ENCODE measurements at regions not wholly inside any gene's neighbourhood (a gene's known extent, or its start where the extent isn't known, plus 50 kb on each side); places are given as distances from the start of the nearest gene placed in this dataset.

GRCh38 chr10:56068040-56068439 is 293.0 kb downstream of the ZWINT start:
- no peaks in the 10 kb centered on the region for H3K36me3 ChIP-seq (ENCODE audit: control insufficient read depth, low read length)
- H4K20me1 ChIP-seq (ENCODE audit: control insufficient read depth, insufficient read depth, low read depth, low read length) = no peaks in the 10 kb centered on the region
- no peak overlapping the region for H3K27ac ChIP-seq (ENCODE audit: low read depth, low read length)
- TF ChIP-seq CTCF (IDR thresholded peaks at IDR 0.05; ENCODE audit: low read depth, low read length, poor library complexity, severe bottlenecking) (no peak), EZH2phosphoT487 (IDR thresholded peaks at IDR 0.05; ENCODE audit: borderline replicate concordance, low read length) (no peak)
- no peaks in the 10 kb centered on the region for H3K9me2 ChIP-seq (replicated peaks; ENCODE audit: control insufficient read depth, low read length)
- no peaks in the 10 kb centered on the region for H3K4me1 ChIP-seq (ENCODE audit: control insufficient read depth, low read length)
- H3F3A ChIP-seq (ENCODE audit: control insufficient read depth, insufficient read depth) = no peaks in the 10 kb centered on the region
- H3K79me2 ChIP-seq (ENCODE audit: control insufficient read depth, low read length) = no peaks in the 10 kb centered on the region
- no peak overlapping the region for H3K4me3 ChIP-seq (ENCODE audit: low read length)
- no peaks in the 10 kb centered on the region; the same call in 1 of the 2 replicates for H3K9me3 ChIP-seq (ENCODE audit: control insufficient read depth, insufficient read depth, low read length)
- H3K4me2 ChIP-seq (ENCODE audit: low read length) = no peak overlapping the region
- no peaks in the 10 kb centered on the region for H3K27me3 ChIP-seq (ENCODE audit: control insufficient read depth, low read length)

- TF ChIP-seq CTCF (IDR thresholded peaks at IDR 0.05; ENCODE audit: low read depth, low read length, poor library complexity, severe bottlenecking) (no peak), EZH2phosphoT487 (IDR thresholded peaks at IDR 0.05; ENCODE audit: borderline replicate concordance, low read length) (no peak)
- no peaks in the 10 kb centered on the region for H4K20me1 ChIP-seq (ENCODE audit: control insufficient read depth, insufficient read depth, low read depth, low read length)
- H3K4me3 ChIP-seq (ENCODE audit: low read length) = no peak overlapping the region
- H3K9me3 ChIP-seq (ENCODE audit: control insufficient read depth, insufficient read depth, low read length) = no peaks in the 10 kb centered on the region; the same call in 1 of the 2 replicates
- no peak overlapping the region for H3K27ac ChIP-seq (ENCODE audit: low read depth, low read length)
- H3K27me3 ChIP-seq (ENCODE audit: control insufficient read depth, low read length) = no peaks in the 10 kb centered on the region
- no peaks in the 10 kb centered on the region for H3K9me2 ChIP-seq (replicated peaks; ENCODE audit: control insufficient read depth, low read length)
- H3K4me2 ChIP-seq (ENCODE audit: low read length) = no peak overlapping the region
- no peaks in the 10 kb centered on the region for H3K36me3 ChIP-seq (ENCODE audit: control insufficient read depth, low read length)
- no peaks in the 10 kb centered on the region for H3K4me1 ChIP-seq (ENCODE audit: control insufficient read depth, low read length)
- no peaks in the 10 kb centered on the region for H3F3A ChIP-seq (ENCODE audit: control insufficient read depth, insufficient read depth)
- H3K79me2 ChIP-seq (ENCODE audit: control insufficient read depth, low read length) = no peaks in the 10 kb centered on the region
These were observed 297.4 kb downstream of the ZWINT start for GRCh38 chr10:56063642-56064041.

GRCh38 chr10:56057860-56058259 is 303.2 kb downstream of the ZWINT start:
- H3F3A ChIP-seq (ENCODE audit: control insufficient read depth, insufficient read depth) = no peaks in the 10 kb centered on the region
- H3K4me3 ChIP-seq (ENCODE audit: low read length) = no peak overlapping the region
- H3K36me3 ChIP-seq (ENCODE audit: control insufficient read depth, low read length) = no peaks in the 10 kb centered on the region
- H3K9me3 ChIP-seq (ENCODE audit: control insufficient read depth, insufficient read depth, low read length) = no peaks in the 10 kb centered on the region
- H3K79me2 ChIP-seq (ENCODE audit: control insufficient read depth, low read length) = no peaks in the 10 kb centered on the region
- no peaks in the 10 kb centered on the region for H3K27me3 ChIP-seq (ENCODE audit: control insufficient read depth, low read length)
- no peaks in the 10 kb centered on the region for H4K20me1 ChIP-seq (ENCODE audit: control insufficient read depth, insufficient read depth, low read depth, low read length)
- no peak overlapping the region for H3K4me2 ChIP-seq (ENCODE audit: low read length)
- no peak overlapping the region for H3K27ac ChIP-seq (ENCODE audit: low read depth, low read length)
- H3K9me2 ChIP-seq (replicated peaks; ENCODE audit: control insufficient read depth, low read length) = no peaks in the 10 kb centered on the region
- no peak for TF ChIP-seq EZH2phosphoT487 (IDR thresholded peaks at IDR 0.05; ENCODE audit: borderline replicate concordance, low read length)
- no peak for TF ChIP-seq CTCF (IDR thresholded peaks at IDR 0.05; ENCODE audit: low read depth, low read length, poor library complexity, severe bottlenecking)
- no peaks in the 10 kb centered on the region for H3K4me1 ChIP-seq (ENCODE audit: control insufficient read depth, low read length)

- H3K27ac ChIP-seq (ENCODE audit: low read depth, low read length) = no peak overlapping the region
- TF ChIP-seq EZH2phosphoT487 (IDR thresholded peaks at IDR 0.05; ENCODE audit: borderline replicate concordance, low read length) (no peak), CTCF (IDR thresholded peaks at IDR 0.05; ENCODE audit: low read depth, low read length, poor library complexity, severe bottlenecking) (no peak)
- H3K4me1 ChIP-seq (ENCODE audit: control insufficient read depth, low read length) = no peaks in the 10 kb centered on the region
- H3K9me2 ChIP-seq (replicated peaks; ENCODE audit: control insufficient read depth, low read length) = no peaks in the 10 kb centered on the region
- no peaks in the 10 kb centered on the region for H3K9me3 ChIP-seq (ENCODE audit: control insufficient read depth, insufficient read depth, low read length)
- H3K4me3 ChIP-seq (ENCODE audit: low read length) = no peak overlapping the region
- H3K27me3 ChIP-seq (ENCODE audit: control insufficient read depth, low read length) = no peaks in the 10 kb centered on the region
- no peaks in the 10 kb centered on the region for H4K20me1 ChIP-seq (ENCODE audit: control insufficient read depth, insufficient read depth, low read depth, low read length)
- no peaks in the 10 kb centered on the region for H3K79me2 ChIP-seq (ENCODE audit: control insufficient read depth, low read length)
- H3K4me2 ChIP-seq (ENCODE audit: low read length) = no peak overlapping the region
- H3K36me3 ChIP-seq (ENCODE audit: control insufficient read depth, low read length) = no peaks in the 10 kb centered on the region
- no peaks in the 10 kb centered on the region for H3F3A ChIP-seq (ENCODE audit: control insufficient read depth, insufficient read depth)
These were observed 325.6 kb downstream of the ZWINT start for GRCh38 chr10:56035489-56035888.

All from DOHH2 (cell line).